ENCODE measurements at regions not wholly inside any gene's neighbourhood (a gene's known extent, or its start where the extent isn't known, plus 50 kb on each side); places are given as distances from the start of the nearest gene placed in this dataset.

DNA sequence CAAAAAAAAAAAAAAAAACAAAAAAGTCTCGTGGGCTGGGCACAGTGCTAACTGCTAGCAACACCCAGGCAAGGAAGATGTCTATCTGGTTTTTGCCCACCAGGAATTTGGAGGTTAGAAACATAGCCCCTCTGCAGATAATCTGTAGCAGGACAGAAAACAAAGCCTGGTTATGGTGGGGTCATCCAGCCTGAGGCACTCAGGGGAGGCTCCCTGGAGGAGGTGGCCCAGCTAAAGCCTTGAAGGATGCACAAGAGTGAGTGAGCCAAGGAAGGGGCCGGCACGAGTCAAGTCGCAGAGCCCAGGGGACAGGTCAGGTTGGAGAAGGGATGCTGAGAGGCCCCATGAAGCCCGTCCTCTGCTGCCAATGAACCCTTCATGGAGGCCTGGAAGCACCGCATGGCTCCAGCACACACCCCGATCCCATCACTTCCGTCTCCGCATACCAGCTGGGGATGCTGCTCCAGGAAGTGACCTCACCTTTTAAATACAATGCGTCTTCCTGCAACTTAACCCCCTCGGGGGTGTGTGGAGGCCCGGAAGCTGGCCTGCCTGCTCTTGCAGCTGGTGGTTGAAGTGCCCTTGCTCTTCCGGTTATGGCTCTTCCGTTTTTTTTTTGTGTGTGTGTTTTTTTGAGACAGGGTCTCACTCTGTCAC is 86.5 kb downstream of the ENGASE start:
- TF ChIP-seq, protein P1, sequence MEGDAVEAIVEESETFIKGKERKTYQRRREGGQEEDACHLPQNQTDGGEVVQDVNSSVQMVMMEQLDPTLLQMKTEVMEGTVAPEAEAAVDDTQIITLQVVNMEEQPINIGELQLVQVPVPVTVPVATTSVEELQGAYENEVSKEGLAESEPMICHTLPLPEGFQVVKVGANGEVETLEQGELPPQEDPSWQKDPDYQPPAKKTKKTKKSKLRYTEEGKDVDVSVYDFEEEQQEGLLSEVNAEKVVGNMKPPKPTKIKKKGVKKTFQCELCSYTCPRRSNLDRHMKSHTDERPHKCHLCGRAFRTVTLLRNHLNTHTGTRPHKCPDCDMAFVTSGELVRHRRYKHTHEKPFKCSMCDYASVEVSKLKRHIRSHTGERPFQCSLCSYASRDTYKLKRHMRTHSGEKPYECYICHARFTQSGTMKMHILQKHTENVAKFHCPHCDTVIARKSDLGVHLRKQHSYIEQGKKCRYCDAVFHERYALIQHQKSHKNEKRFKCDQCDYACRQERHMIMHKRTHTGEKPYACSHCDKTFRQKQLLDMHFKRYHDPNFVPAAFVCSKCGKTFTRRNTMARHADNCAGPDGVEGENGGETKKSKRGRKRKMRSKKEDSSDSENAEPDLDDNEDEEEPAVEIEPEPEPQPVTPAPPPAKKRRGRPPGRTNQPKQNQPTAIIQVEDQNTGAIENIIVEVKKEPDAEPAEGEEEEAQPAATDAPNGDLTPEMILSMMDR (IDR thresholded peaks at IDR 0.05) = no peak

DNA sequence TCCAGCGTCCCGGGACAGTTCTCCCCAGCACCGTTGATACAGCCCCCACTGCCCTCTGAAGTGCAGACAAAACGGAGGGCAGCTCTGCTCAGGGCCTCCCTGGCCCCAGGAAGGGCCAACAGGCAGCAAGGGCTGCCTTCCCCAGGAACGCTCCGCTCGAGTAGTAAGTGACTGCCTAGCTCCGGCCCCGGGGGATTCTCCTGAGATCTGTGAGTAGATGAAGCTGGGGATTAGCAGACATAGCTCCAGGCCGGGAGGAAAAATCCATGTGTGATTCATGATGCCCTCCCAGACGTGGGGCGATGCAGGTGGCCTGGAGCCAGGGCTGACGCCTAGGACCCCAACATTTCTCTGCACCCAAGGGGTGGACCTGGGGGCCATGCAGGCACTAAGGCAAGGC is 85.3 kb downstream of the ENGASE start:
- TF ChIP-seq, protein P1 (IDR thresholded peaks at IDR 0.05) = no peak

DNA sequence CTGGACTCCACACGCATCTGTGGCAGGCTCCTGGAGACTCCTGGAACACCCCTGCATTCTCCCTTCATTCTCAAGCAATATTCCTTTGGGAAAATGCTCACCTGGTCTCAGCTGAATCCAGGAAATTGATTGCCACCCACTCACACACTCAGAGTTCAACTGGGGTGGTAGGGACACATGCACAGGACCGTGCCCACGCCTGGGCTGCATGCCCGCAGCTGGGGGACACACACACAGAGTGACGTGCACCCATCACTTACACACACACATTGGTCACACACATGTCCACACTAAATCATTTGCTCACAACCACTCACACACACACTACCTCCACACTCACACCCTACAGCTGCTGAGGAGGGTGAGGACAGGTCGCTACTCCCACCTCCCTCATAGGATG is 84.8 kb downstream of the ENGASE start:
- TF ChIP-seq, protein P1 (IDR thresholded peaks at IDR 0.05) = no peak

DNA sequence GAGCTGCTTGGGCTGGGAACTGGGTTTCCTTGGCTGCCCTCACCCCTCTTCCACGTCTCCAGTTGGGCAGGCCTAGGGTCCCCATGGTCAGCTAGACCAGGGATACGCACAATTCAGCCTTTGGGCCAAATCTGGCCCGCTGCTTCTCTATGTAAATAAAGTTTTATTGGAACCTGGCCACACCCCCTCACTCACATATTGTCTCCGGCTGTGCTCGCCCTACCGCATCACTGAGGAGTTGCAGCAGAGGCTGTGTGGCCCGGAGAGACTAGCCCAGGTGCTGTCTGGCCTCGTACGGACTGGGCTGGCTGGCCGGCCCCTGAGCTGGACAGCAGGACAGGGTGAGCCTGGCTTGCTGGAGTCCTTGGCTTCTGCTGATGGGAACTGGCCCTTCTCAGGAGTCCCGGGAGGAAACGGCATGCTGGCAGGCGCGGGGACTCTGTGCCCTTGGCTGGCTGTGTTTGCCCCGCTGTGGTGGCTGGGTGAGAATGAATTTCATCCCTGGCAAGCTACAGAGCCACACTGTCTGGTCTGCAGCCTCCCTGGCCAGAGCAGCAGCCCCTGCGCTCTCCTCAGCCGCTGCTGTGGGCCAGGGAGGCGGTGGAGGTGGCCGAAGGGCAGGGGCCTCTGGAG is 82.0 kb downstream of the ENGASE start:
- TF ChIP-seq, protein P1 (IDR thresholded peaks at IDR 0.05) = no peak

DNA sequence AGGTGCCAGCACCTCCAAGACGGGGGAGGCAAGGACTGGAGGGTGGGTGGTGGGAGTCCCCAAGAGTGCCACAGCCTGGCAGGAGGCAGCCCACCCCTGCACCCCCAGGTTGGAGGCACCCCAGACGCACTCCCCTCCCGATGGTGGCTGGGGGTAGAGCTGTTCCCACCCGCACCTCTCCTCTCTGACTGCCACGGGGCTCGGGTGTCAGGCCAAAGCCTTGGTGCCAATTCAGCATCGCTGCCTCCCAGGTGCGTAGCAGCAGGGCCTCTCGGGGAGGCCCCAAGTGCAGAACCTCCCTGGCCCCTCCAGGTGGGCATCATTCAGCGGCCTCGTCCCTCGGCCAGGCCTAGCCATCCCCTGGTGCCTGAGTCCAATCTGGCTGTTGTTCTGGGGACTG is 81.1 kb downstream of the ENGASE start:
- TF ChIP-seq, protein P1 (IDR thresholded peaks at IDR 0.05) = no peak

DNA sequence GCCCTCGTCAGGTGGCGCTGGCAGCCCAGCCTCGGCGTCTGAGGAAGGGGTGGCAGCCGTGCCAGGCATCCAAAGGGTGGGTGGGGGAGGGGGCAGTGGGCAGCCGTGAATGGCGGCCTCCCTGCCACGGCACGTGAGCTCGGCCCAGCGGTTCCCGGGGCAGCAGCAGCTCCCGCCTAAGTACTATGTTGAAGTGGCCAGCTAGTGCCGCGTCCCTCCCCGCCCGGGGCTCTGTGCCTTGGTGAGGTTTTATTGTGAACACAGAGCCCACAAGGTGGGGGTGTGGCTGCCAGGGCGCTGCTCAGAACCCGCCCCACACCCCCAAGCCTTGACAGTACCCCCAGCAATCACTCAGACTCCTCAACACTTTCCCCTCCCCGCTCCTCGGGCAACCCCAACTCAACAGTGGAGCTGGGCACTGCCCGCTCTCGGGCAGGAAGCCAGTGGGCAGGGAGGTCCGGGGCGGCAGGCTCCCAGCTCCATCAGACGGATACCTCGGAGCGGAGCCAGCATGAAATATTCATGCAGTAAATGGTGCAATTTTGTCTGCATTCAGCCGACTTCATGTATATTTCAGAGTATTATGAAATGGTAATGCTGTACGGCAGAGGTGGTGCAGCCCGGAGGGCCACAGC is 80.4 kb downstream of the ENGASE start:
- TF ChIP-seq, protein P1 (IDR thresholded peaks at IDR 0.05) = no peak

DNA sequence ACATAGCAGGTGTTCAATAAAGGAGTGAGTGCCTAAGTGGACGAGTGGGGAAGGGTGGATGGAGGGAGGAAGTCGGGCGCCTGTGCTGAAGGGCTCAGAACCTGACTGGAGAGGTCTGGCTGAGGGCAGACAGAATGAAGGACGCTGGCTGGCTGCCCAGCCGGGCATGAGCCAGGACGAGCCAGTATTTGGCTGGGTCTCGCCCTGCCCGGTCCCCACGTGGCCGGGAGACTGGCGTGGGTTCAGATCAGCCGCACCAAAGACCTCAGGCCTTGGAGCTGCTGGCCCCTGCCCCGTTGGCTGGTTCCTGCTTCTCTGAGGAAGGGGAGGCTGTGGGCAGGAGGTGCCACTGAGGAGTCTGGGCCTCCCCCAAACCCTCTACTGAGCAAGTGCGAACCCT is 79.8 kb downstream of the ENGASE start:
- TF ChIP-seq, protein P1 (IDR thresholded peaks at IDR 0.05) = no peak

Data from LNCAP (cell line).